ENCODE measurements at regions not wholly inside any gene's neighbourhood (a gene's known extent, or its start where the extent isn't known, plus 50 kb on each side); places are given as distances from the start of the nearest gene placed in this dataset.

DNA sequence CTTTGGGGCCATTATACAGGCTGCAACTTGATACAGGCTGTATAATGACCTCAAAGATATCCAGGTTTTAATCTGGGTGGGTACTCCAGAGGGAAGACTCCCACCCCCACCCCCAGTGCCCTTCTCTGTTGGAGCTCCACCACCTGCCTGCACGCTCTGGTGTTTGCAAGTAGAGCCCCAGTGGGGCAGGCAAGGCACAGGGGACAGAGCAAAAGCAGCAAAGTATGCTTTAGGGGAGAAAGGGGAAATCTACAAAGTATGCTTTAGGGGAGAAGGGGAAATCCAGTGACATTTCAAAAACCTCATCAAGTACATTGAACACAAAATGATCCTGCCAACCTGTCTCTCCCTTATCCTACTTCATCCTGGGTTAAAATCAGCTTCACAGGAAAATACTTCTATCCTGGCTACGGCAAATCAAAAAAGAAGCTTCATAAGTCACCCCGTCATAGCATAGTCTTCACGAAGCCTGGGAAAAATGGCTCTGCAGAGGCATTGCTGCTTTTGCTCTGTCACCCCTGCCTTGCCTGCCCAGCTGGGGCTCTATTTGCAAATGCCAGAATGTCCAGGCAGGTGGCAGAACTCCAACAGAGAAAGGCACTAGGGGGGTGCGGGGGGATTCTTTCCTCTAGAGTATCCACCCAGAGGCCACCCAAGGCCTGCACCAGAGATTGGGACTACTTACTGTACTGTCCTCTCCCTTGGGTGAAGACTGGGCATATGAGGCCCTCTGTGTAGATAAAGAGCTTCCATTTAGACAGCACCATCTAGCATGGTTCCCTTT, 60.9 kb upstream of the ATP11B start:
- no peak for FAIRE-seq

DNA sequence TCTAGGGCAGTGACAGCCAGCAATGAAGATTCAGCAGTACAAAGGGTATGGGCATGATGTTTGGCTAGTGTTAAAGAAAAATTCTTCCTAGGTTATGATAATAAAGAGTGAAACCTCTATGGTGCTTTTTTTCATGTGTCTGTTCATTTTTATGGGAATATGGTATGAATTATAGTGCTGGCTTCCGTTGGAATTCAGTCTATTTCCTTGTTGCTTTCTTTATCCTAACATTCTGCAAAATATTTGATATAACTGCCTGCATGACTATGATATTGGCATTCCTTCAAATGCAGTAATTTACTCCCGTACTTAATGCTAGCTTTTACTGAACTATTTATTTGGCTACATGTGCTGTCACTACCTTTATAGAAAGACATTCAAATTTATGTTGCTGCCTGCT, 57.6 kb upstream of the ATP11B start:
- no peak for FAIRE-seq

DNA sequence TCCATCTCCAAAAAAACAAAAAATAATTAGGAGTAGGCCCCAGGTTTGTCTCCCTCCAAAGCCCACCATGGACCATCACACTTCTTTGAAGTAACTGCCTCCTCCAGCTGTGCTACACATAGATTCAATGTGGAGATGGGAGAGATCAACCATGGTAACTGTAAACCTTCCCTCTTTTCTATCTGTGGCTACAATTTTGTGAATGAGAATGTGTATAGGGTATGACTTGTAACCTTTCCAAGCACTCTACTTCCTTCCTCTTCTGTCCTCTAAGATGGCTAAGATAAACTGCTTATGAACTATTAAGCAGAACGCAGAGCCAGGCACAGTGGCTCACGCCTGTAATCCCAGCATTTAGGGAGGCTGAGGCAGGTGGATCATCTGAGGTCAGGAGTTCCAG, 55.5 kb upstream of the ATP11B start:
- no peak for FAIRE-seq

DNA sequence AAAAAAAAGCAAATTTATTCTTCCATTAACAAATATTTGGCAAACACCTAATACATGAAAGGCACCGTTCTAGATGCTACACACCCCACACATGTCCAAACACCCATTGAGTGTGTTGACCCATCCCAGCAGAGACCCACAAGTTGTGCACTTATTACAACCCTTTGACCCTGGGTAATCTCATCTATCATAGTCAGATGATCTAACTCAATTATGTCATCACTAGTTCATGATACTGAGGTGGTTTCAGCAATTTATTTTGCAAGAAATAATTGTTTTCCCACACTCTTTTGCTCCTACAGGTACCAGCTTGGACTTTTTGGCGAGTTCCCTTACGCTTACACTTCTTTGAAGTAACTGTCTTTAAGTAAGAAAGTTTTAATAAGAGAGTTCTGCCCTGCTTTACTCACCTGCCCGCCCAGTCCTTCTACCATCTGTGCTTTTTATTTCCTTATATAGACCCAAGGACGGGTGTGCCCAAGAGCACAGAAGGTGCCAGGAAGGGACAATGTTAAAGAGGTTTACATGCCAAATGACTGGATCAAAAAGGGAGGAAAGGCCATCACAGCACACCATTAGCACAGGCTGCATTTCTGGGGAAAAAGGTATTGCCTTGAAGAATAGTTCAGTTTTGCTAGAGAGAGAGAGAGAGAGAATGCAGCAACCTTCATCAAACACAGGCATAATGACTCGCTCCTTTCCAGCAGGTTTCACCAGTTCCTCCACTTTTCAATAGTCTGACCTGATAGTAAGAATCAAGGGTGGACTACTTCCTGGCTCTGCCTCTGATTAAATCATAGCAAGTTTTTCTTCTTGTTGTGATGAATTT, 54.5 kb upstream of the ATP11B start:
- FAIRE-seq = no peak

DNA sequence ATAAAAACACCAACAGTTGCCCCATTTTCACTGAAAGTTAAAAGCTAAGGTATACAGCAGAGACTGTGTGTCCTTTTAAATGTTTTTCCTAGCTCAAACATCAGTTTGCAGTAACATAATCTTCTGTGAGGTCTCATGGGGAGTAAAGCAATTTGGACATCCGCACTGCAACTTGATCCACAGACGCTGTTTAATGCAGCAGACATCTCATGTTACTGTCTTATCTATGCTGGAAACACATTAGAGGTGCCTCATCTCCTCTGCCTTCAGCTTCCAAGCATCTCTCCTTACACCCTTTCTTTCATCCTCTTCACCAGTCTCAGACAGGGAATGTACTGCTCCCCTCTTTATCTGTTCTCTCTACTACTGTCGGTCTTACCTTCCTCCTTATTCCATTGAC, 53.7 kb upstream of the ATP11B start:
- FAIRE-seq = no peak

DNA sequence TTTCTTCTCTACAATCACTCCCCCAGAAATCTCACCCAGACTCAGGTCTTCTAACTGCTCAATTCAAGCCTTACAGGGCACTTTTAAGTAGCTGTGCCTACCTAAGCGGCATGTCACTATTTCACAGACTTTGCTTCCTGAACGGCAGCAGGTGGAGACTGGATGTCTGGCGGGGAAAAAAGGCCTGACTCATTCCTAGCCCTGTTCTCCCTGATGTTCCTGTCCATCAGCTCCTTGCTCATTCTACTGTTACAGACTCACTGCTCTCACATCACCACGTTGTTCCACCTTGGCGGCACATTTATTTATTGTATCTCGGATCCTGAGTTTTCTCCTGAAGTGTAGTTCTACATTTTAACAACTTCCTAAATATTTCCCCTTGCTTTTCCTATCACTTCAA, 52.6 kb upstream of the ATP11B start:
- no peak for FAIRE-seq

DNA sequence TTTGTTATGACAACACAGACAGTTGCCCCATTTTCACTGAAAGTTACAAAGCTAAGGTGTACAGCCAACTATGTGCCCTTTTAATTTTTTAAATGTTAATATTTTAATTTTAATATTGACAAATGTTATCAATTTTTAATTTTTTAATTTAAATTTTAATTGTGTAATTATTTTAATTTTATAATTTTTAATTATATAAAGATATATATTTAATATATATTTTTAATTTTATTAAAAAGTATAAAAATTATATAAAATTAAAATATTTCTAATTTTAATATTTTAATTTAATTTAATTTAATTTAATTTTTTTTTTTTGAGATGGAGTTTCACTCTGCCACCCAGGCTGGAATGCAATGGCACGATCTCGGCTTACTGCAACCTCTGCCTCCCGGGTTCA, 52.1 kb upstream of the ATP11B start:
- FAIRE-seq = peak; percentile 50
